Pancreas (tissue), 10 donors: ENCODE measurements at regions not wholly inside any gene's neighbourhood (a gene's known extent, or its start where the extent isn't known, plus 50 kb on each side); places are given as distances from the start of the nearest gene placed in this dataset.
"Not testable (repeated sequence)": the region's sequence is repeated elsewhere in the genome, so short reads cannot be mapped to it uniquely, and the experiment has no call there.

Source experiments
- ATAC-seq, 4 donors: fragments of 200-7000 bp; cut with Tn5 transposase; one replicate each; pipeline versions ENCODE4 v1.8.0 to v1.9.1; 2020; ENCODE audit warnings: mild to moderate bottlenecking in 4 of 4, moderate library complexity in 4 of 4
- DNase-seq, 6 donors: peaks; one replicate each; pipeline ENCODE4 v3.0.0-alpha.2; 2020
- FAIRE-seq: peaks from 2 replicates; lab custom pipeline; 2012; peaks lifted over from hg19 to GRCh38; lab: Jason Lieb, UNC
- H3K27ac ChIP-seq, 4 donors: fragments of 200-600 bp; sonication (generic); 1 replicate in 3 of 4; 2 replicates in 1 of 4; pipeline versions ENCODE4 v1.5.0 to v1.8.0; 2020
- H3K27me3 ChIP-seq, 4 donors: fragments of 200-600 bp; one replicate each; pipeline ENCODE4 v1.8.0; 2021
- H3K36me3 ChIP-seq, 3 donors: fragments of 200-600 bp; sonication (generic) in 1 of 3; one replicate each; pipeline versions ENCODE4 v1.5.0 to v1.8.0; 2020 to 2021
- H3K4me1 ChIP-seq, 3 donors: fragments of 200-600 bp; one replicate each; pipeline ENCODE4 v1.8.0; 2021
- H3K4me3 ChIP-seq, 4 donors: fragments of 200-600 bp; sonication (generic) in 2 of 4; one replicate each; pipeline versions ENCODE4 v1.5.0 to v1.8.0; 2020 to 2021
- H3K9me3 ChIP-seq, 4 donors: fragments of 200-600 bp; one replicate each; pipeline ENCODE4 v1.8.0; 2021
- WGBS, 2 donors: extraction: QIAGEN DNeasy Blood & Tissue Kit; methylation state at CpG; one replicate each; pipeline ENCODE4 v1.1.7; 2013; 5-methylcytosine and 5-hydroxymethylcytosine counted together
- intact Hi-C, 3 donors: fragments of 100-400 bp; cut with DNase I; formaldehyde crosslinking; loops; one replicate each; pipeline versions ENCODE4 v1.11.1 to v1.14.2; 2022
- TF ChIP-seq, protein P1 (sequence below), 4 donors: fragments of 200-600 bp; sonication (generic) in 3 of 4; IDR thresholded peaks; one replicate each; pipeline versions ENCODE4 v1.5.0 to v1.8.0; 2021; ENCODE audit warnings: antibody characterized with exemption in 4 of 4
- donor health status: healthy with polysubstance abuse.
- donor health status: DM: no; HTN: no; CAD: no; lungs with moderate emphysema.
- donor health status: DM: no; HTN: no; CAD: no.
- donor health status: control.
- donor health status: control.
- donor health status: Bipolar disorder and iron deficiency.
- donor health status: DM: yes; HTN: yes; CAD: no.
- donor health status: DM: no; HTN: no; CAD: no.
- donor health status: DM: no; HTN: no; CAD: no.
- donor health status: DM: yes; HTN: yes; CAD: no.

DNA sequence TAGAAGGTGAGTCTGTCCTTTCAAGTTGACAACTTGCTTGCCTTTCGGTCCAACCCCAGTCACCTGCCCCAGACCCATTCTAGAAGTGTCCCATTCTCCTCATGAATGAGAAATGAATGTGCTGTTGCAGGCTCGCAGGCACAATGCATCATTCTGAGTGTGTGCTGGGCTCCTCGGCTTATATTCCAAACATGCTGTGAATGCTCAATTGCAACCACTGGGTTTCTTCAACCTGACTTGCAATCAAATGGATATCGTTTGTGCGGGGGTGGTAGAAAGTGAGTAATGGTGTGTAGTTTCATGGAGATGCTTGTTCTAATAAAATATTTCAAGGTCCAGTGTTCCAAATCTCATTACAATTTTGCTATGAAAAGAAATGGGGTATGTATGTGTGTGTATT, 256.6 kb upstream of the IL12B start:
- 70 to 76% methylated on average over 5 of the region's 5 CpGs for WGBS, 2 donors
- H3K27ac ChIP-seq = no peak overlapping the region
- intact Hi-C loops = no loop called here
- H3K27me3 ChIP-seq = no peaks in the 10 kb centered on the region
- H3K9me3 ChIP-seq = no peaks in the 10 kb centered on the region
- H3K4me1 ChIP-seq = no peaks in the 10 kb centered on the region
- ATAC-seq (no peak), FAIRE-seq (no peak), DNase-seq (no peak)
- TF ChIP-seq, protein P1, sequence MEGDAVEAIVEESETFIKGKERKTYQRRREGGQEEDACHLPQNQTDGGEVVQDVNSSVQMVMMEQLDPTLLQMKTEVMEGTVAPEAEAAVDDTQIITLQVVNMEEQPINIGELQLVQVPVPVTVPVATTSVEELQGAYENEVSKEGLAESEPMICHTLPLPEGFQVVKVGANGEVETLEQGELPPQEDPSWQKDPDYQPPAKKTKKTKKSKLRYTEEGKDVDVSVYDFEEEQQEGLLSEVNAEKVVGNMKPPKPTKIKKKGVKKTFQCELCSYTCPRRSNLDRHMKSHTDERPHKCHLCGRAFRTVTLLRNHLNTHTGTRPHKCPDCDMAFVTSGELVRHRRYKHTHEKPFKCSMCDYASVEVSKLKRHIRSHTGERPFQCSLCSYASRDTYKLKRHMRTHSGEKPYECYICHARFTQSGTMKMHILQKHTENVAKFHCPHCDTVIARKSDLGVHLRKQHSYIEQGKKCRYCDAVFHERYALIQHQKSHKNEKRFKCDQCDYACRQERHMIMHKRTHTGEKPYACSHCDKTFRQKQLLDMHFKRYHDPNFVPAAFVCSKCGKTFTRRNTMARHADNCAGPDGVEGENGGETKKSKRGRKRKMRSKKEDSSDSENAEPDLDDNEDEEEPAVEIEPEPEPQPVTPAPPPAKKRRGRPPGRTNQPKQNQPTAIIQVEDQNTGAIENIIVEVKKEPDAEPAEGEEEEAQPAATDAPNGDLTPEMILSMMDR (IDR thresholded peaks at IDR 0.05) = no peak
- no peaks in the 10 kb centered on the region for H3K36me3 ChIP-seq
- no peak overlapping the region for H3K4me3 ChIP-seq

DNA sequence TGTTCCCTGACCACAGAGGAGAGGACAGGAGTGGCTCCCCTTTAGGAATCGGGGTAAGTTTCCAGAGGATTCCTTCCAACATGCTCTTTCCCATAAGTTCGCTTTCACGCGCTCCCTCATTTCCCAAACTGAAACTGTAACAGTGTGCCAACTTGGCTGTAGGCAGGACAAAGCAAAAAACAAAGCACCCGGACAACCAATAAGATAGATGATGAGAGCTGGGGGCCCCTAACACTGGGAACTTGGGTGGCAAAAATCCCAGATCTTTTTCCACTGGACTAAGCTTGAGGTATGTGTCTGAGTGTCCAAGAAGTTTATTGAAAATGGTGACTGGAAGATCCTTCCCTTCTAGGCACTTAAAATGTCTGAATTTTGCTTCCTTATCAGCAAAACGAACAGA, 258.7 kb upstream of the IL12B start:
- intact Hi-C loops = no loop called here
- no peaks in the 10 kb centered on the region for H3K9me3 ChIP-seq
- H3K27ac ChIP-seq = no peak overlapping the region

GRCh38 chr5:159593518-159594073, 263.3 kb upstream of the IL12B start:
- no peaks in the 10 kb centered on the region for H3K27me3 ChIP-seq
- no peaks in the 10 kb centered on the region for H3K36me3 ChIP-seq
- intact Hi-C loops = no loop called here
- no peaks in the 10 kb centered on the region for H3K9me3 ChIP-seq
- ATAC-seq (no peak), FAIRE-seq (no peak), DNase-seq (no peak)
- H3K4me3 ChIP-seq = no peak overlapping the region
- TF ChIP-seq, protein P1 (IDR thresholded peaks at IDR 0.05) = no peak
- H3K4me1 ChIP-seq = no peaks in the 10 kb centered on the region
- WGBS, 2 donors = 52 to 61% methylated on average over 1 of the region's 1 CpG
- no peak overlapping the region for H3K27ac ChIP-seq

More for the DNA sequence above, 258.7 kb upstream of the IL12B start:
- WGBS, 2 donors = 70 to 75% methylated on average over 6 of the region's 6 CpGs
- ATAC-seq (no peak), DNase-seq (no peak), FAIRE-seq (no peak)
- no peaks in the 10 kb centered on the region for H3K4me1 ChIP-seq
- no peaks in the 10 kb centered on the region for H3K36me3 ChIP-seq
- no peak overlapping the region for H3K4me3 ChIP-seq
- TF ChIP-seq, protein P1 (IDR thresholded peaks at IDR 0.05) = no peak
- no peaks in the 10 kb centered on the region for H3K27me3 ChIP-seq

DNA sequence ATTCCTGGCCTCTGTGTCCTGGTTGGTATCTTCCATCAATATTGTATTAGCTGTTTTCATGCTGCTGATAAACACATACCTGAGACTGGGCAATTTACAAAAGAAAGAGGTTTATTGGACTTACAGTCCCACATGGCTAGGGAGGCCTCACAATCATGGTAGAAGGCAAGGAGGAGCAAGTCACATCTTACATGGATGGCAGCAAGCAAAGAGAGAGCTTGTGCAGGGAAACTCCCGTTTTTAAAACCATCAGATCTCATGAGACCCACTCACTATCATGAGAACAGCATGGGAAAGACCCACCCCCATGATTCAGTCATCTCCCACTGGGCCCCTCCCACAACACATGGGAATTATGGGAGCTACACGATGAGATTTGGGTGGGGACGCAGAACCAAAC, 265.3 kb upstream of the IL12B start:
- H3K27me3 ChIP-seq, ATAC-seq, DNase-seq, intact Hi-C loops, H3K27ac ChIP-seq, FAIRE-seq, H3K9me3 ChIP-seq, H3K36me3 ChIP-seq, H3K4me1 ChIP-seq, H3K4me3 ChIP-seq: not testable (repeated sequence)
- 63 to 74% methylated on average over 3 of the region's 3 CpGs for WGBS, 2 donors

GRCh38 chr5:159601216-159601615, 270.9 kb upstream of the IL12B start:
- no peak overlapping the region for H3K27ac ChIP-seq
- H3K36me3 ChIP-seq = no peaks in the 10 kb centered on the region
- TF ChIP-seq, protein P1 (IDR thresholded peaks at IDR 0.05) = no peak
- 42 to 63% methylated on average over 1 of the region's 1 CpG for WGBS, 2 donors
- ATAC-seq = no peak
- no peaks in the 10 kb centered on the region for H3K9me3 ChIP-seq
- no peak for FAIRE-seq
- H3K4me3 ChIP-seq = no peak overlapping the region
- intact Hi-C loops = no loop called here
- DNase-seq = no peak
- H3K27me3 ChIP-seq = no peaks in the 10 kb centered on the region
- peaks cover 0 to 11% (median 7%) of the 10 kb centered on the region in 3 donors for H3K4me1 ChIP-seq
